T-cell (primary cell): ENCODE measurements at regions not wholly inside any gene's neighbourhood (a gene's known extent, or its start where the extent isn't known, plus 50 kb on each side); places are given as distances from the start of the nearest gene placed in this dataset.

Source experiments
- ATAC-seq, 4 experiments: fragments of 200-7000 bp in 3 of 4; fragments of 150-1000 bp in 1 of 4; cut with Tn5 transposase; replicated peaks in 1 of 4; 1 replicate in 3 of 4; 2 replicates in 1 of 4; pipeline ENCODE4 v1.10.0; 2021; ENCODE audit warnings: moderate library complexity in 3 of 4, mild to moderate bottlenecking in 2 of 4, moderate number of reproducible peaks in 1 of 4
- CTCF ChIA-PET, 2 donors: fragments of 300-600 bp; sonication (Branson Sonifier 250); formaldehyde crosslinking; loops; one replicate each; lab custom pipeline; 2022; ENCODE audit warnings: antibody characterized with exemption in 2 of 2; lab: Charles Lee
- POLR2A ChIA-PET, 2 donors: fragments of 300-600 bp; sonication (Branson Sonifier 250); formaldehyde crosslinking; loops; one replicate each; lab custom pipeline; 2022; ENCODE audit warnings: antibody characterized with exemption in 2 of 2; lab: Charles Lee
- DNase-seq, 35 experiments: peaks; one replicate each; pipeline versions ENCODE4 v3.0.0 to v3.0.0-alpha.2; 2013 to 2023
- H3K27ac ChIP-seq: one replicate; pipeline ENCODE4 v1.5.1; 2013; ENCODE audit warnings: low read length
- H3K27me3 ChIP-seq, 2 experiments: replicated peaks in 1 of 2; 1 replicate in 1 of 2; 2 replicates in 1 of 2; pipeline versions ENCODE4 v1.6.1 to v1.7.0; 2013; ENCODE audit warnings: low read length in 1 of 2, mixed read lengths in 1 of 2; ENCODE audit not compliant: control insufficient read depth in 2 of 2, insufficient read depth in 2 of 2; ENCODE audit errors: extremely low read depth in 1 of 2
- H3K36me3 ChIP-seq, 2 donors: 1 replicate in 1 of 2; 2 replicates in 1 of 2; pipeline versions ENCODE4 v1.6.1 to v1.7.0; 2013; ENCODE audit warnings: low read length in 1 of 2; ENCODE audit not compliant: control insufficient read depth in 2 of 2, insufficient read depth in 1 of 2; ENCODE audit errors: extremely low read depth in 1 of 2
- H3K4me1 ChIP-seq, 2 experiments: 1 replicate in 1 of 2; 2 replicates in 1 of 2; pipeline versions ENCODE4 v1.6.1 to v1.7.0; 2013; ENCODE audit warnings: low read length in 2 of 2, mixed read lengths in 1 of 2; ENCODE audit not compliant: insufficient read depth in 2 of 2, control insufficient read depth in 1 of 2; ENCODE audit errors: extremely low read depth in 1 of 2
- H3K4me3 ChIP-seq, 2 donors: 1 replicate in 1 of 2; 2 replicates in 1 of 2; pipeline versions ENCODE4 v1.5.1 to v1.7.0; 2013; ENCODE audit warnings: mild to moderate bottlenecking in 2 of 2, low read length in 1 of 2, moderate library complexity in 1 of 2; ENCODE audit not compliant: control insufficient read depth in 1 of 2; ENCODE audit errors: extremely low read depth in 1 of 2
- H3K9me3 ChIP-seq: 2 replicates; pipeline ENCODE4 v1.7.0; 2013
- H3K27ac Mint-ChIP-seq, 2 donors: one replicate each; pipeline ENCODE4 v1.8.0; 2020 to 2021; ENCODE audit warnings: mild to moderate bottlenecking in 2 of 2, mixed read lengths in 2 of 2
- H3K27me3 Mint-ChIP-seq, 2 donors: one replicate each; pipeline ENCODE4 v1.8.0; 2021 to 2022; ENCODE audit warnings: mixed read lengths in 2 of 2
- H3K36me3 Mint-ChIP-seq: one replicate; pipeline ENCODE4 v1.8.0; 2021; ENCODE audit warnings: mixed read lengths
- H3K4me1 Mint-ChIP-seq, 3 donors: one replicate each; pipeline ENCODE4 v1.8.0; 2020 to 2022; ENCODE audit warnings: mixed read lengths in 3 of 3, mild to moderate bottlenecking in 1 of 3
- H3K4me3 Mint-ChIP-seq, 3 donors: one replicate each; pipeline ENCODE4 v1.8.0; 2020 to 2022; ENCODE audit warnings: mild to moderate bottlenecking in 3 of 3, mixed read lengths in 3 of 3, moderate library complexity in 3 of 3
- H3K9me3 Mint-ChIP-seq, 3 donors: one replicate each; pipeline ENCODE4 v1.8.0; 2020 to 2022; ENCODE audit warnings: mixed read lengths in 3 of 3
- WGBS: methylation state at CpG from one replicate; pipeline ENCODE4 v1.1.5; 2013; ENCODE audit warnings: missing lambda C conversion rate; ENCODE audit not compliant: insufficient coverage; 5-methylcytosine and 5-hydroxymethylcytosine counted together

GRCh38 chr4:125689805-125690204 is 375.1 kb downstream of the FAT4 start:
- CTCF ChIA-PET = no interaction called here
- H3K36me3 ChIP-seq = no peaks in the 10 kb centered on the region
- H3K27ac ChIP-seq = no peak overlapping the region
- ATAC-seq (no peak), DNase-seq (no peak)
- POLR2A ChIA-PET = no interaction called here
- no peak overlapping the region for H3K4me3 Mint-ChIP-seq
- no peak overlapping the region for H3K4me3 ChIP-seq
- no peaks in the 10 kb centered on the region for H3K4me1 Mint-ChIP-seq
- H3K4me1 ChIP-seq = no peaks in the 10 kb centered on the region
- no peaks in the 10 kb centered on the region for H3K27me3 ChIP-seq
- no peaks in the 10 kb centered on the region for H3K27me3 Mint-ChIP-seq
- H3K9me3 Mint-ChIP-seq = peaks cover 4 to 6% (median 4%) of the 10 kb centered on the region in 3 donors
- no peak overlapping the region for H3K27ac Mint-ChIP-seq
- H3K9me3 ChIP-seq = no peaks in the 10 kb centered on the region
- H3K36me3 Mint-ChIP-seq = no peaks in the 10 kb centered on the region

DNA sequence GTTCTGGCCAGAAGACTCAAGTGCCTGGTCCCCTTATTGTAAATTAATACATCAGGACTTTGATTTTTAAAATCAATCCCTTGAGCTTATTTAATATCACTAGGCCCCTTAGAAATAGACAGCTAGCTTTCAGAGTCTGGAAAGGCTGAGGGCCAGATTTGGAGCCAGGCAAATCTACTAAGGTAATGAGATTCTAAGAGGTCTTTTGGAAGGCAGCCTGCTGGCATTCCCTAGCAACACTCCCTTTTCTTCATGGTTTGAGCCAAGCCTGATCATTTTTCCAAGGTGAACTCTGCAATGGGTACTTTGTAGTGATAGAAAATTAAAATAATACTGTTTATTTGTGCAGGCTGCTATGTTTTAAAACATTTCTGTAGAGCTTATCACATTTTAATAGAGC is 378.5 kb downstream of the FAT4 start:
- no peak for DNase-seq
- ChIA-PET CTCF (interaction anchor here in 1 of 2 donors (0.7 kb wide), 1 partner anchor 1772 kb away, joined by 3 read pairs; no protein-coding TSS in a partner anchor), POLR2A (no interaction called here)
- no peak for ATAC-seq
- no peak overlapping the region for H3K4me3 ChIP-seq
- H3K9me3 ChIP-seq = no peaks in the 10 kb centered on the region
- no peaks in the 10 kb centered on the region for H3K27me3 Mint-ChIP-seq
- H3K27ac ChIP-seq = no peak overlapping the region
- H3K27me3 ChIP-seq = no peaks in the 10 kb centered on the region
- no peaks in the 10 kb centered on the region for H3K4me1 ChIP-seq
- no peaks in the 10 kb centered on the region for H3K36me3 ChIP-seq
- H3K9me3 Mint-ChIP-seq = peaks cover 4 to 9% (median 9%) of the 10 kb centered on the region in 3 donors
- H3K4me3 Mint-ChIP-seq = no peak overlapping the region
- H3K27ac Mint-ChIP-seq = no peak overlapping the region
- H3K4me1 Mint-ChIP-seq = no peaks in the 10 kb centered on the region
- no peaks in the 10 kb centered on the region for H3K36me3 Mint-ChIP-seq

DNA sequence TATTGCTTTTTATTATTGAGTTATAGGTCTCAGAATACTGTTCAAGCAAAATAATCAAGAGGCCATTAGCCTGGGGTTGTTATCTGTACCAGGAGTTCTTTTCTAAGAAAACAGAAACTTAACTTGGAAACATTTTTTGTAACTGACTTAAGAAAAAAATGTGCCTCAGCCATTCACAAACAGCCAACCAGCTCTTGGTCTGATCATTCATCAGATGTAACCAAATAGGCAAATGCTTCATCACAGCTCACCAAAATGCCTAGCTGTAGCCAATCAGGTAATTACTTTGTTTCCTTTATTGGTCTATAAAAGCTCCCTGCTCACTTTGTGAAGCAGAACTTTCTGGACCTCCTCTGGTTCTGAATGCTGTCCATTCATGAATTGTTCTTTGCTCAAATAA is 387.7 kb downstream of the FAT4 start:
- Mint-ChIP-seq H3K4me1 (no peaks in the 10 kb centered on the region), H3K36me3 (no peaks in the 10 kb centered on the region), H3K4me3 (no peak overlapping the region), H3K27ac (no peak overlapping the region), H3K27me3 (no peaks in the 10 kb centered on the region), H3K9me3 (peaks cover 2 to 7% (median 4%) of the 10 kb centered on the region in 3 donors)
- Histone ChIP-seq H3K4me3 (no peak overlapping the region), H3K9me3 (no peaks in the 10 kb centered on the region), H3K27ac (no peak overlapping the region), H3K4me1 (no peaks in the 10 kb centered on the region), H3K36me3 (no peaks in the 10 kb centered on the region), H3K27me3 (no peaks in the 10 kb centered on the region)
- CTCF ChIA-PET = no interaction called here
- no peak for ATAC-seq
- POLR2A ChIA-PET = no interaction called here
- no peak for DNase-seq

DNA sequence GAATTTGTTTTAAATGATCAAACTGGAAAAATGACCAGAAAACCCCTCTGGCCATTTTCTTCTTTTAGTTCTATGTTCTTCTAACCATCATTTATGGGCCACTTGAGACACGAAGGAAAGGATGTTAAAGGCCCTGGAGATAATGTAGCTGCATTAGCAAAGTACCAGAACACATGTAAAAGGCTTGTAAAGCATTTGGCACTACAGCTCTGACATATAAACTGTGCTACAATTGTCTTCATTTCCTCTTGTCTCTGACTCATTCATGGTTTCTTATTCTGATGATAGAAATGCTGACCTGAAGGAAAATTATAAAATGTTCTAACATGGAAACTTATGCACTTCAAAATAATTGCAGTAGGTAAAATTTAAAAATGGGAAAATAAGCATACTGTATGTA is 388.7 kb downstream of the FAT4 start:
- ATAC-seq = no peak
- Histone ChIP-seq H3K4me1 (no peaks in the 10 kb centered on the region), H3K4me3 (no peak overlapping the region), H3K9me3 (no peaks in the 10 kb centered on the region), H3K36me3 (no peaks in the 10 kb centered on the region), H3K27ac (no peak overlapping the region), H3K27me3 (no peaks in the 10 kb centered on the region)
- peaks cover 0 to 7% (median 2%) of the 10 kb centered on the region in 3 donors for H3K9me3 Mint-ChIP-seq
- no peak overlapping the region for H3K27ac Mint-ChIP-seq
- no peaks in the 10 kb centered on the region for H3K36me3 Mint-ChIP-seq
- WGBS = no CpG with 5 or more reads among the region's 1 CpG
- no peaks in the 10 kb centered on the region for H3K4me1 Mint-ChIP-seq
- H3K27me3 Mint-ChIP-seq = no peaks in the 10 kb centered on the region
- POLR2A ChIA-PET = interaction anchor here in 1 of 2 donors (0.6 kb wide), 1 partner anchor 44 kb away, joined by 3 read pairs; no protein-coding TSS in a partner anchor
- no peak overlapping the region for H3K4me3 Mint-ChIP-seq
- DNase-seq = no peak
- CTCF ChIA-PET = no interaction called here

DNA sequence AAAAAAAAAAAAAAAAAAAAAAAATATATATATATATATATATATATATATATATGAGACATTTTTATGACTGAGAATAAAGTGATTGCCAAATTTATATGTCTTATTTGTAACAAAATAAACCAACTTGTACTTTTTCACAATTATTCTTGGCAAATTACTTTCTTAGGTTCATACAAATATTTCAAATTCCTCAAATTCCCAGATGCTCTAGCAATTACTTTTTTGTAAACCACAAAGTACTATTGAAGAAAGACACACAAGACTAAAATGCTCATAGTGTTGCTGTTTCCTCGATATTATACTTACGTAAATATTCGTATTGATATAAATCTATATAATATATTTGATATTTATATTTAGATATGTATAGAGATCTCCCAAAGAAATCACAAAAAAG is 390.0 kb downstream of the FAT4 start:
- H3K9me3 ChIP-seq = no peaks in the 10 kb centered on the region
- ChIA-PET POLR2A (no interaction called here), CTCF (no interaction called here)
- Mint-ChIP-seq H3K4me1 (no peaks in the 10 kb centered on the region), H3K27me3 (no peaks in the 10 kb centered on the region), H3K9me3 (peaks cover 0 to 7% (median 0%) of the 10 kb centered on the region in 3 donors), H3K4me3 (no peak overlapping the region), H3K36me3 (no peaks in the 10 kb centered on the region), H3K27ac (no peak overlapping the region)
- no peaks in the 10 kb centered on the region for H3K27me3 ChIP-seq
- DNase-seq (no peak), ATAC-seq (no peak)
- H3K27ac ChIP-seq = no peak overlapping the region
- WGBS = no CpG with 5 or more reads among the region's 3 CpGs
- H3K36me3 ChIP-seq = no peaks in the 10 kb centered on the region
- no peak overlapping the region for H3K4me3 ChIP-seq
- no peaks in the 10 kb centered on the region for H3K4me1 ChIP-seq

DNA sequence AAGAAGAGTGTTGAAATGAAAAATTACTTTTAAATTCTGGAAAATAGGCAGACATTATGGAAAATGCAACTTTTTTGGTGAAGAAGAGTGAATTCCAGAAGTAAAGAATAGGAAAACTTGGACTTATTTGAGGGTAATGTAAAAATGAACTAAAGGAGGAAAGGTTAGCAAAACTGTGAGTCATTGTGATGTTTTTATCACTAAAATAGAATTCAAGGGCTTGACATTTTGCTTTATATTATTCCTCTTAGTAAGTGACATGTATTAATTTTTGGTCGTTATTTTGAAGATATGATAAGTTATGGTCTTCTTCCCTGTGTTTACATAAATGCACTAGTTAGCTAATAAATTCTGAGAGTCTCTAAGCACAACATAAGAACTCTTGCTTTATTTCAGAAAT is 390.9 kb downstream of the FAT4 start:
- peaks cover 0 to 4% (median 2%) of the 10 kb centered on the region in 3 donors for H3K9me3 Mint-ChIP-seq
- H3K4me3 Mint-ChIP-seq = no peak overlapping the region
- H3K4me1 Mint-ChIP-seq = no peaks in the 10 kb centered on the region
- ChIA-PET CTCF (no interaction called here), POLR2A (no interaction called here)
- Histone ChIP-seq H3K27me3 (no peaks in the 10 kb centered on the region), H3K36me3 (no peaks in the 10 kb centered on the region), H3K4me3 (no peak overlapping the region), H3K4me1 (no peaks in the 10 kb centered on the region), H3K27ac (no peak overlapping the region), H3K9me3 (no peaks in the 10 kb centered on the region)
- no peaks in the 10 kb centered on the region for H3K36me3 Mint-ChIP-seq
- no peaks in the 10 kb centered on the region for H3K27me3 Mint-ChIP-seq
- WGBS = no CpG with 5 or more reads among the region's 1 CpG
- ATAC-seq (no peak), DNase-seq (no peak)
- H3K27ac Mint-ChIP-seq = no peak overlapping the region

- Mint-ChIP-seq H3K4me1 (no peaks in the 10 kb centered on the region), H3K9me3 (peaks cover 0 to 4% (median 2%) of the 10 kb centered on the region in 3 donors), H3K27me3 (no peaks in the 10 kb centered on the region), H3K27ac (no peak overlapping the region), H3K4me3 (no peak overlapping the region), H3K36me3 (no peaks in the 10 kb centered on the region)
- Histone ChIP-seq H3K27ac (no peak overlapping the region), H3K27me3 (no peaks in the 10 kb centered on the region), H3K36me3 (no peaks in the 10 kb centered on the region), H3K4me1 (no peaks in the 10 kb centered on the region), H3K4me3 (no peak overlapping the region), H3K9me3 (no peaks in the 10 kb centered on the region)
- ChIA-PET CTCF (no interaction called here), POLR2A (no interaction called here)
- ATAC-seq = no peak
- DNase-seq = no peak
- 98% methylated on average over 15 of the region's 17 CpGs for WGBS
These were observed 392.6 kb downstream of the FAT4 start for GRCh38 chr4:125707397-125707796.
